ENCODE measurements at regions not wholly inside any gene's neighbourhood (a gene's known extent, or its start where the extent isn't known, plus 50 kb on each side); places are given as distances from the start of the nearest gene placed in this dataset.

- Histone ChIP-seq H3K9me3 (no peaks in the 10 kb centered on the region), H3K27me3 (no peaks in the 10 kb centered on the region), H3K9ac (ENCODE audit: low read depth in 2 of 2, low read length in 2 of 2) (no peak overlapping the region), H3K4me1 (no peaks in the 10 kb centered on the region), H3K27ac (no peak overlapping the region), H3K36me3 (no peaks in the 10 kb centered on the region), H3K4me3 (no peak overlapping the region)
- TF ChIP-seq CTCF (IDR thresholded peaks at IDR 0.05) = no peak
- no peak for DNase-seq
- intact Hi-C loops (cut with DNase I) = no loop called here
Observed at GRCh38 chr9:107390279-107390678, 99.3 kb downstream of the KLF4 start.

GRCh38 chr9:107389617-107390071, 99.9 kb downstream of the KLF4 start:
- no peak overlapping the region for H3K4me3 ChIP-seq

GRCh38 chr9:107388890-107389289, 100.7 kb downstream of the KLF4 start:
- Histone ChIP-seq H3K27ac (no peak overlapping the region), H3K36me3 (no peaks in the 10 kb centered on the region), H3K9ac (ENCODE audit: low read depth in 2 of 2, low read length in 2 of 2) (no peak overlapping the region), H3K4me1 (no peaks in the 10 kb centered on the region), H3K9me3 (no peaks in the 10 kb centered on the region), H3K27me3 (no peaks in the 10 kb centered on the region), H3K4me3 (no peak overlapping the region)
- DNase-seq = no peak
- no peak for TF ChIP-seq CTCF (IDR thresholded peaks at IDR 0.05)
- intact Hi-C loops (cut with DNase I) = no loop called here

More at GRCh38 chr9:107389617-107390071, 99.9 kb downstream of the KLF4 start:
- intact Hi-C loops (cut with DNase I) = no loop called here
- no peaks in the 10 kb centered on the region for H3K36me3 ChIP-seq
- no peaks in the 10 kb centered on the region for H3K4me1 ChIP-seq
- TF ChIP-seq CTCF (IDR thresholded peaks at IDR 0.05) = no peak
- peak; percentile 47 for DNase-seq
- no peak overlapping the region for H3K27ac ChIP-seq
- no peaks in the 10 kb centered on the region for H3K27me3 ChIP-seq
- H3K9ac ChIP-seq (ENCODE audit: low read depth in 2 of 2, low read length in 2 of 2) = no peak overlapping the region
- no peaks in the 10 kb centered on the region for H3K9me3 ChIP-seq

- no peaks in the 10 kb centered on the region for H3K27me3 ChIP-seq
- intact Hi-C loops (cut with DNase I) = no loop called here
- no peak for DNase-seq
Observed at GRCh38 chr9:107387409-107387808, 102.2 kb downstream of the KLF4 start.

GRCh38 chr9:107386396-107386795, 103.2 kb downstream of the KLF4 start:
- no peak for TF ChIP-seq CTCF (IDR thresholded peaks at IDR 0.05)
- Histone ChIP-seq H3K27me3 (no peaks in the 10 kb centered on the region), H3K4me3 (no peak overlapping the region), H3K4me1 (no peaks in the 10 kb centered on the region), H3K27ac (no peak overlapping the region), H3K9me3 (no peaks in the 10 kb centered on the region), H3K9ac (ENCODE audit: low read depth in 2 of 2, low read length in 2 of 2) (no peak overlapping the region), H3K36me3 (no peaks in the 10 kb centered on the region)
- no peak for DNase-seq
- intact Hi-C loops (cut with DNase I) = no loop called here

More at GRCh38 chr9:107387409-107387808, 102.2 kb downstream of the KLF4 start:
- H3K36me3 ChIP-seq = no peaks in the 10 kb centered on the region
- H3K27ac ChIP-seq = no peak overlapping the region
- TF ChIP-seq CTCF (IDR thresholded peaks at IDR 0.05) = no peak
- no peaks in the 10 kb centered on the region for H3K9me3 ChIP-seq
- H3K4me3 ChIP-seq = no peak overlapping the region
- no peaks in the 10 kb centered on the region for H3K4me1 ChIP-seq
- no peak overlapping the region for H3K9ac ChIP-seq (ENCODE audit: low read depth in 2 of 2, low read length in 2 of 2)
